Loucy (cell line): ENCODE measurements at regions not wholly inside any gene's neighbourhood (a gene's known extent, or its start where the extent isn't known, plus 50 kb on each side); places are given as distances from the start of the nearest gene placed in this dataset.

Experiments
- H2AFZ ChIP-seq: fragments of 200-600 bp; sonication (generic); 2 replicates; pipeline ENCODE4 v1.6.0; 2016; ENCODE audit warnings: antibody characterized with exemption, mild to moderate bottlenecking, low read length, moderate library complexity
- H3F3A ChIP-seq: fragments of 200-600 bp; 2 replicates; pipeline ENCODE4 v1.6.0; 2016; ENCODE audit warnings: antibody characterized with exemption, low read depth, mild to moderate bottlenecking
- H3K27me3 ChIP-seq: fragments of 200-600 bp; sonication (generic); 2 replicates; pipeline ENCODE4 v1.6.1; 2014; ENCODE audit warnings: low read length, mild to moderate bottlenecking; ENCODE audit not compliant: insufficient read depth, poor library complexity, severe bottlenecking
- H3K36me3 ChIP-seq: fragments of 200-600 bp; sonication (generic); 2 replicates; pipeline ENCODE4 v1.6.1; 2016; ENCODE audit warnings: low read length; ENCODE audit not compliant: insufficient read depth
- H3K4me1 ChIP-seq: fragments of 200-600 bp; sonication (generic); 2 replicates; pipeline ENCODE4 v1.5.1; 2014; ENCODE audit warnings: low read length, mild to moderate bottlenecking; ENCODE audit not compliant: insufficient read depth, poor library complexity, severe bottlenecking
- H3K4me2 ChIP-seq: fragments of 200-600 bp; sonication (generic); 2 replicates; pipeline ENCODE4 v1.6.0; 2014; ENCODE audit warnings: antibody characterized with exemption, low read length, low read depth, mild to moderate bottlenecking; ENCODE audit not compliant: poor library complexity, severe bottlenecking
- H3K4me3 ChIP-seq: fragments of 200-600 bp; sonication (generic); 2 replicates; pipeline ENCODE4 v1.5.1; 2014; ENCODE audit warnings: low read length, mild to moderate bottlenecking, mixed read lengths; ENCODE audit not compliant: poor library complexity, severe bottlenecking
- H3K79me2 ChIP-seq: fragments of 200-600 bp; sonication (generic); 2 replicates; pipeline ENCODE4 v1.6.1; 2014; ENCODE audit warnings: low read length; ENCODE audit not compliant: insufficient read depth
- H3K9ac ChIP-seq: fragments of 200-600 bp; sonication (generic); 2 replicates; pipeline ENCODE4 v1.6.0; 2014; ENCODE audit warnings: mild to moderate bottlenecking, low read depth, low read length, moderate library complexity; ENCODE audit not compliant: poor library complexity, severe bottlenecking
- H3K9me2 ChIP-seq: fragments of 200-600 bp; sonication (generic); replicated peaks from 2 replicates; pipeline ENCODE4 v1.6.1; 2016; ENCODE audit warnings: low read depth, low read length, mixed read lengths
- H3K9me3 ChIP-seq: fragments of 200-600 bp; sonication (generic); 2 replicates; pipeline ENCODE4 v1.6.1; 2014; ENCODE audit warnings: mild to moderate bottlenecking, antibody characterized with exemption, low read length, low read depth; ENCODE audit not compliant: insufficient read depth
- H4K20me1 ChIP-seq: fragments of 200-600 bp; sonication (generic); 2 replicates; pipeline ENCODE4 v1.6.0; 2014; ENCODE audit warnings: antibody characterized with exemption, low read length, mild to moderate bottlenecking; ENCODE audit not compliant: insufficient read depth, poor library complexity, severe bottlenecking
- CTCF ChIP-seq: fragments of 200-600 bp; sonication (generic); conservative IDR thresholded peaks from 2 replicates; pipeline ENCODE4 v1.5.1; 2014; ENCODE audit warnings: mild to moderate bottlenecking, antibody characterized with exemption, low read length
- EZH2phosphoT487 ChIP-seq: fragments of 200-600 bp; IDR thresholded peaks from 2 replicates; pipeline ENCODE4 v1.6.1; 2018; ENCODE audit warnings: antibody characterized with exemption, mild to moderate bottlenecking, moderate library complexity, borderline replicate concordance

- Histone ChIP-seq H3F3A (no peaks in the 10 kb centered on the region), H4K20me1 (no peaks in the 10 kb centered on the region), H3K36me3 (no peaks in the 10 kb centered on the region), H3K4me3 (no peak overlapping the region), H3K9ac (no peak overlapping the region), H3K9me3 (no peaks in the 10 kb centered on the region), H2AFZ (no peak overlapping the region), H3K9me2 (no peaks in the 10 kb centered on the region), H3K4me2 (no peak overlapping the region), H3K27me3 (no peaks in the 10 kb centered on the region), H3K4me1 (no peaks in the 10 kb centered on the region), H3K79me2 (no peaks in the 10 kb centered on the region)
- TF ChIP-seq EZH2phosphoT487 (no peak), CTCF (no peak)
Observed at GRCh38 chr7:42527004-42527403, 290.0 kb upstream of the GLI3 start.

GRCh38 chr7:42522227-42522991 is 285.4 kb upstream of the GLI3 start:
- no peaks in the 10 kb centered on the region for H3K79me2 ChIP-seq
- H3K9me2 ChIP-seq: no peaks in the 10 kb centered on the region
- no peak overlapping the region for H3K9ac ChIP-seq
- no peaks in the 10 kb centered on the region for H3F3A ChIP-seq
- no peaks in the 10 kb centered on the region for H3K36me3 ChIP-seq
- no peak overlapping the region for H3K4me3 ChIP-seq
- H3K27me3 ChIP-seq: no peaks in the 10 kb centered on the region
- no peak for TF ChIP-seq EZH2phosphoT487
- TF ChIP-seq CTCF: no peak
- H3K4me1 ChIP-seq: no peaks in the 10 kb centered on the region
- no peaks in the 10 kb centered on the region for H3K9me3 ChIP-seq
- no peak overlapping the region for H2AFZ ChIP-seq
- H3K4me2 ChIP-seq: no peak overlapping the region
- no peaks in the 10 kb centered on the region for H4K20me1 ChIP-seq

GRCh38 chr7:42511027-42511426 is 274.0 kb upstream of the GLI3 start:
- H3K9me3 ChIP-seq: no peaks in the 10 kb centered on the region
- H3K79me2 ChIP-seq: no peaks in the 10 kb centered on the region
- H3K9me2 ChIP-seq: no peaks in the 10 kb centered on the region
- H3K4me1 ChIP-seq: no peaks in the 10 kb centered on the region
- H3K27me3 ChIP-seq: no peaks in the 10 kb centered on the region
- no peaks in the 10 kb centered on the region for H3K36me3 ChIP-seq
- no peak overlapping the region for H3K4me2 ChIP-seq
- no peaks in the 10 kb centered on the region for H3F3A ChIP-seq
- no peak overlapping the region for H2AFZ ChIP-seq
- no peak for TF ChIP-seq EZH2phosphoT487
- TF ChIP-seq CTCF: no peak
- H3K4me3 ChIP-seq: no peak overlapping the region
- no peaks in the 10 kb centered on the region for H4K20me1 ChIP-seq
- H3K9ac ChIP-seq: no peak overlapping the region
